DMS53 treated with DMSO at 0.1 percent for 48 hours (cell line): ENCODE measurements at regions not wholly inside any gene's neighbourhood (a gene's known extent, or its start where the extent isn't known, plus 50 kb on each side); places are given as distances from the start of the nearest gene placed in this dataset.
"Not testable (repeated sequence)": the region's sequence is repeated elsewhere in the genome, so short reads cannot be mapped to it uniquely, and the experiment has no call there.

ENCODE experiments used
- DNase-seq: peaks from one replicate; lab custom pipeline; 2025; ENCODE audit not compliant: unreplicated experiment; lab: John Stamatoyannopoulos, UW

GRCh38 chr6:168255283-168255881 lies 64.2 kb downstream of the DACT2 start:
- no peak for DNase-seq

DNA sequence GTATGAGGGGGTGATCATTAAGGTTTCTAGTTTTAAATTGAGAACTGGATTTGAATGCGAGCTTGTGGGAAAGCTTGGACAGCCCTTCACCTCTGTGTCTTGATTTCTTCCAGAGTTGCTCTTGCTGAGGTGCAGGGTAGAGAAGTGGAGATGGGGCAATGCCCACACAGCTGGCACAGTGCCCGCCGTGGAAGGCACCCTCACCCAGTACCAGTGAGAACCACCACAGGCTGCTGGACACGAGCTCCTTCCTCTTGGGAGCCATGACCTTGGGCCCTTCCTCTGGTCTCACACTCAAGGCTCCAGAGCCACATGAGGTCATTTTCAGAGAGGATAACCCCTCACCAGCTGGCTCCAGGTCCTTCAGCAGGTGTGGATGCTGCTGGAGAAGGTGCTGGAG lies 67.3 kb downstream of the DACT2 start:
- no peak for DNase-seq

- DNase-seq = no peak
Measured at GRCh38 chr6:168250250-168250649, 69.3 kb downstream of the DACT2 start.

DNA sequence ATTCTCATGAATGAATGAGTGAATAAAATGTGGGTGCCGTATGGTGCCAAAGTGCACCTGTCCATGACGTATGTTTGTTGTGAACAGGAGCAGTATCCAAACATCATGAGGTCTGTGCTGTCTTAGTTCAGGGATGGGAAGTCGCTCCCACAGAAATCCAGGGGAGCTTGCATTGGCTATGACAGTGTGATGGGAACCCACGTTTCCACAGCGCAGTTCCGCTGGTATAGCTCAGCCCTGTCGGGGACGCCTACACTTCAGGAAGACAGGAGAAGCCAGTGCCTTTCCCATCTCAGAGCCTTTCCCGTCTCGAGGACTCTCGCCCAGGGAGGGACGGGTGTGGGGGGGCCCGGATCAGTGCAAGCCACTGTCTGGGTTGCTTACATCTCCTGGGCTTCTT lies 69.8 kb downstream of the DACT2 start:
- no peak for DNase-seq

DNA sequence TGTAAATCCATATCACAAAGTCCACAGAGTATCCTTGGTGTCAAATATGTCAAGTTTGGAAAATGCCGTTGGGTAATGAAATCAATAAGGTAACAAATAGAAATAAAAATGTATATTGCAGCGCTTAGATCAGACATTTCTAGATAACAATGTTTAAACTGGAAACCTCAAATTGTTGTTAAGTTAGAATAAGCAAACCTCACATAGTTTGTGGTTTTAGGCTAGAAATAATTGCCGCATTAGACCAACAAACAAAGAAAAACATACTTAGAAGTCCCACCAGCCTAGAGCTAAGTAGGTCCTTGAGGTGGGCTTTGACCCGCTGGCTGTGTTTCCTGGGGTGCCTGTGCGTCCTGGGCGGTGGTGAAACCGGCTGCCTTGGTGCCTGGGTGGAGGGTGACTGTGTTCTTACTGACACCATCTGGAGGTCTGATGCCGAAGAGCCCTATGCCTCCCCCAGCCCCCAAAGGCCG lies 71.4 kb downstream of the DACT2 start:
- no peak for DNase-seq

- DNase-seq = peak; percentile 52
Measured at GRCh38 chr6:168247443-168248147, 72.0 kb downstream of the DACT2 start.

GRCh38 chr6:168244961-168245551 lies 74.5 kb downstream of the DACT2 start:
- DNase-seq = peak; percentile 9

DNA sequence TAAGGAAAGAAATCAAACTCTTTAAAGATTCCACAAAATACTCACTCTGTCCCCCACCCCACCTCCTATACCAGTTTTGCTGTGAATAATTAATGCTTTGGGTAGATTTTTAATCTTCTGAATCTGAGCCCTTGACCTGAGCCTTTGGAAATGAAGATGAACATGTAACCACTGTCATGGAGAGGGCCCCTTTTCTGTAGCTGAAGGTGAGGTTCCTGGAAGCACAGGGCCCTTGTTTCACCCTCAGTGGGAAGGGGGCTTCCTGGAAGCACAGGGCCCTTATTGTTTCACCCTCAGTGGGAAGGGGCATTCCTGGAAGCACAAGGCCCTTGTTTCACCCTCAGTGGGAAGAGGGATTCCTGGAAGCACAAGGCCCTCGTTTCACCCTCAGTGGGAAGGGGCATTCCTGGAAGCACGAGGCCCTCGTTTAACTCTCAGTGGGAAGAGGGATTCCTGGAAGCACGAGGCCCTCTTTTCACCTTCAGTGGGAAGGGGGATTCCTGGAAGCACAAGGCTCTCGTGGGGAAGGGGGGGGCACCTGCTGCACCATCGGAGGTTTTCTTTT lies 75.7 kb downstream of the DACT2 start:
- no peak for DNase-seq

GRCh38 chr6:168242940-168243225 lies 76.7 kb downstream of the DACT2 start:
- no peak for DNase-seq

DNA sequence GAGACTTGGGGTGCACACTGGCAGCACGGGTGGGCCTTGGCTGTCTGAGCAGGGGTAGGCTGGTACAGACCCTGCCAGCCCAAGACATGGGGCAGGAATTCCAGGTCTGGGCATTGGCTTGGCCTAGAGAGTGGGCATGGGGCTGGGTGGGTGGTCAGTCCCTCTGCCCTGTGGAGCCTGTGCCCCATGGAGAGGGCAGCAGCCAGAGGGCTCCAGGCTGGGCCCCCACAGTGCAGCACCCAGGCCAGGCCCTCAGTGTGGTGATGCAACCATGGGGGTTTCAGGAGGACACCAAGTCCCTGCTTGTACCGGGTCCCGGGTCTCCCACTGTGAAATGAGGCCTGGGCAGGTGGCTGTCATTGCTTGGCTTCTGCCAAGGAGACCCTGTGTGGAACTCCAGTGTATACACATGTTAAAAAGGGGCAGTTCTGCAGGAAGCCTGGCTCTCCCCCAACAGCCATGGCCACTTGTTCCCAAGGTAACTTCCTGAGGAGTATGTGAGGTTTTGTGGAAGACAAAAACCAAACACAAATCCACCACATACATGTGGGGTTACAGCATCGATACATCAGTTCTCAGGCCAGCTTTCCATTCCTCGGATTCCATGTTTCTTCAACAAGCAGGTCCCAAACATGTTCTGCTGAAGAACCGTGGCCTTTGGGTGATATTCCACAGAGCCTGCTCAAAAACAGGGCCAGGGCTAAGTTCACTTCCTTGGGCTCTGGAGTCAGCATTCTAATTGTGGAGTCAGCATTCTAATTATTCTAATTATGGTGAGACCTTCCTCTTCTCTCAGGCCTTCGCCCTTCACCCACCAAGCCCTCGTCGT lies 77.3 kb downstream of the DACT2 start:
- no peak for DNase-seq

GRCh38 chr6:168240160-168240559 lies 79.4 kb downstream of the DACT2 start:
- no peak for DNase-seq

DNA sequence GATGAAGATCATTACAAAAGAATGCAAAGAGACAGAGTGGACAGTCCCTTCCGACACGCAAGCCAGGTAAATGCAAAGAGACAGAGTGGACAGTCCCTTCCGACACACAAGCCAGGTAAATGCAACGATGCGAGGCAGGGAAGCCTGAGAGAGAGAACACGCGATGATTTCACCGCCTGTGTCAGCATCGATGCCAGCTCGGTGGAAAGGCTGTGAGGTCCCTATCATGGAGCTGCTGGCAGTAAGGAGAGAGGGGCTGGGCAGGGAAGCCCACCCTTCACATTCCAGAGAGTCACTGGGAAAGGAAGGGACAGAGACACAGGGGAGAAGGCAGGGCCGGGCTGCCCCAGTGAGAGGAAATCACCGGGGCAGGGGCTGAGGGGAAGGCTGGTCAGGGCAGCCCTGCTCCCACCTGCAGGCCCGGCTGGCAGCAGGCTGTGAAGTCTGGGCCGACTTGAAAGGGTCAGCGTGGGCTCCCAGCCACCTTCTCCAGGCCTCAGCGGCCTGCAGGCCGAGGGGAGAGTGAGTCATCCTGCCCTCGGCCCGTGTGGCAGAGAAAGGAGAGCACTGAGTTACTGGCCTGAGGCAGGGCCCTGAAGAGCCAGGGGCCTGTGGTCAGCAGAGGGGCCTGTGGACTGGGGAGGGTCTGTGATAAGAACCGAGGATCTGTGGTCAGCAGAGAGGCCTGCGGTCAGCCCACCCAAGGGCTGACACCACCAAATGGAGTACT lies 80.4 kb downstream of the DACT2 start:
- no peak for DNase-seq

GRCh38 chr6:168238159-168238909 lies 81.2 kb downstream of the DACT2 start:
- DNase-seq = no peak

DNA sequence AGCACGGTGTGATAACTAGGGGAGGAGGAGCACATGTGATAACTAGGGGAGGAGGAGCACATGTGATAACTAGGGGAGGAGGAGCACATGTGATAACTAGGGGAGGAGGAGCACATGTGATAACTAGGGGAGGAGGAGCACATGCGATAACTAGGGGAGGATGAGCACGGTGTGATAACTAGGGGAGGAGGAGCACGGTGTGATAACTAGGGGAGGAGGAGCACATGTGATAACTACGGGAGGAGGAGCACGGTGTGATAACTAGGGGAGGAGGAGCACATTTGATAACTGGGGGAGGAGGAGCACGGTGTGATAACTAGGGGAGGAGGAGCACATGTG lies 85.7 kb downstream of the DACT2 start:
- not testable (repeated sequence) for DNase-seq

GRCh38 chr6:168232989-168233874 lies 86.3 kb downstream of the DACT2 start:
- no peak for DNase-seq

DNA sequence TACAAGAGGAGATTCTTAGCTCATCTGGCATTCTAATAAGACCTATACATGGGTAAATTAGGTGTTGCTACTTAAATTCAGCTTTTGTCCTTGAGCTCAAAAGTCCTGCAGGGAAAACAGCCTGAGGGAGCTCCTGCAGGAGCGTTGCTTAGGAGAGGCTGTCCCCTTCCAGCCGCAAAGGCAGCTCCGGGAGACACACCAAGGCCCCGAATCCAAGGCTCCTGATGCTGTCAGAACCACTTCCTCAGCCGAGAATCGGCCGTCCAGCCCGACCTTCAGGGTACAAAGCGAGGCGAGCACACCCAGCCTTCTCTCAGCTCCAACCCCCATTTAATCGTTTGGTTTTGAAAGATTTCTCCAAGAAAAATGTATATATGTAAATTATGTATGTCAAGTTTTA lies 87.0 kb downstream of the DACT2 start:
- DNase-seq = no peak

DNA sequence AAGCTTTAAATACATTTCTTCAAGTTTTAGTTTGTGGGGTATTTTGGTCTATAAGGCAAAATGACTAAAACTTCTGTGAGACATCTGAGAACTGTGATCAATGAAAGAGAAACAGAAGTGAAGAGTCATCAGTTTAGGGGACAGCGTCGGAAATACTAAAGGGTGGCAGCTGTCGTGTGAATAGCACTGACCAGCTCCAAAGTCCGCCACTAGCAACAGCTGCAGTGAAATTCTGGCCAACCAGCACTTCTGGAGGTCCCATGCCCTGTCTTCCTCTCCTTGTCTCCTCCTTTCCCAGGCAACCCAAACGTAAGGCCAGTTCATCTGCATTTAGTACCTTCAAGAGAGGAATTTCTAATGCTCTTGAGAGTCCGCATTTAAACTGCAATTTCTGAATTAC lies 87.5 kb downstream of the DACT2 start:
- DNase-seq = no peak

DNA sequence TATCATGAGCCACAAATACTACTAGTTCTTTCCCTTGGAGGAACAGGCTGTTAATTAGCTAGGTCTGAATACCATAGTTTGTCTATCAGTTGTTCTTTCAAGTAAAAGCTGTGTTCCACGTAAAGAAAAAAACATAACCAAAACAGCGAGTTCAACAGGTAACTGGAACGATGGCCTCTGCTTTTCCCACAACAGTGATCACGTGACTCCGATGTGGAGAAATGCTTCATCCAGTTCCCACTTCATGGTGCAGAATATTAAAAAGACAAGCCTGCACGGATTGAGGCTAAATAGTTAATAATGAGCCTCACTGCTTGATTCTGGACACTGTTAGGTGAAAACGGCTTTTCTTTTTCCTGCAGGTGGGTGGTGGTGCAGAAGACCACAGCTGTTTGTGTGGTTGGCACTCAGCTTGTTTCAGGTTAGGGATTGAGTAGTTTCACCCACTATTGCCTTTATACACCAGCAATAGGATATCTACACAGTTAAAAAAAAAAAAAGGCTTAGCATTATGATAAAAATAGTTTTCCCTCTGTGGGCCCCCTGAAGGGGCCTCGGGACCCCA lies 88.1 kb downstream of the DACT2 start:
- DNase-seq = no peak

DNA sequence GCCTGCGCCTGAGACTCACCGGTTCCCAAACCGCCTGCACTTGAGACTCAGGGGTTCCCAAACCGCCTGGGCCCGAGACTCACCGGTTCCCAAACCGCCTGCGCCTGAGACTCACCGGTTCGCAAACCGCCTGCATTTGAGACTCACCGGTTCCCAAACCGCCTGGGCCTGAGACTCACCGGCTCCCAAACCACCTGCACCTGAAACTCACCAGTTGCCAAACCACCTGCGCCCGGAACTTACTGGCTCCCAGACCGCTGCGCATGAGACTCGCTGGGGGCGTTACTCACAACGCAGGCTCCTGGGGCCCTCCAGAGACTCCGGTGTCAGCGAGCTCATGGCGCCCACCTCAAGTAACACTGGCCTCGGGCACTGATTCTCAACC lies 90.2 kb downstream of the DACT2 start:
- no peak for DNase-seq
